T-helper 2 cell treated with Interferon-gamma antibody and Interleukin-4, amounts not matched to agents 5 μg/mL and 100 μg/mL, for 36 hours (primary cell): ENCODE measurements at regions not wholly inside any gene's neighbourhood (a gene's known extent, or its start where the extent isn't known, plus 50 kb on each side); places are given as distances from the start of the nearest gene placed in this dataset.

Experiments used
- DNase-seq: peaks from one replicate; pipeline ENCODE4 v3.0.0; 2021; ENCODE audit warnings: low spot score
- H3K27ac Mint-ChIP-seq: one replicate; pipeline ENCODE4 v1.8.0; 2021; ENCODE audit warnings: mild to moderate bottlenecking, mixed read lengths
- H3K27me3 Mint-ChIP-seq: one replicate; pipeline ENCODE4 v1.8.0; 2021; ENCODE audit warnings: low read depth, mixed read lengths
- H3K36me3 Mint-ChIP-seq: one replicate; pipeline ENCODE4 v1.8.0; 2021; ENCODE audit warnings: low read depth, mixed read lengths
- H3K4me1 Mint-ChIP-seq: one replicate; pipeline ENCODE4 v1.8.0; 2021; ENCODE audit warnings: low read depth, mixed read lengths
- H3K4me3 Mint-ChIP-seq: one replicate; pipeline ENCODE4 v1.8.0; 2022; ENCODE audit warnings: mild to moderate bottlenecking, moderate library complexity, mixed read lengths
- H3K9me3 Mint-ChIP-seq: one replicate; pipeline ENCODE4 v1.8.0; 2021; ENCODE audit warnings: mixed read lengths

DNA sequence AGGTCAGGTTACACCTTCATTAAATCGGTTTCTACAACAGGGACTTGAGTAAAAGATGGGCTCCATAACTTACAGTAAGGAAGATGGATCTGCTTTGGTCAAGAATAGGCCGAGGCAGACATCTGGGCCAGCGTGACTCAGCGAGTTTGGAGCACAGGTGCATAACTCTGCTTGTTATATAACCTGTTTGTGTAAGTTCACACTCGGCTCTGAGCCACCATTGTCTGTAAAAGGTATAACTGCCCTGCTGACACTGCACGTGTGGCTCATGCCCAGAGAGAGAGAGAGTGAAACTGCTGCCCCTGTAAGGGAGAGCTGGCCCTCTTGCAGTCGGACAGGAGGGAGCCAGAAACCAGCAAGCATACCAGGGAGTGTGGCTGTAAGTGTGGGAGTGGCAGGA lies 737.9 kb upstream of the SLC35B3 start:
- H3K27me3 Mint-ChIP-seq: no peaks in the 10 kb centered on the region
- no peaks in the 10 kb centered on the region for H3K36me3 Mint-ChIP-seq
- no peak for DNase-seq
- H3K9me3 Mint-ChIP-seq: peaks cover 7% of the 10 kb centered on the region
- H3K4me3 Mint-ChIP-seq: no peak overlapping the region
- H3K4me1 Mint-ChIP-seq: no peaks in the 10 kb centered on the region
- no peak overlapping the region for H3K27ac Mint-ChIP-seq

DNA sequence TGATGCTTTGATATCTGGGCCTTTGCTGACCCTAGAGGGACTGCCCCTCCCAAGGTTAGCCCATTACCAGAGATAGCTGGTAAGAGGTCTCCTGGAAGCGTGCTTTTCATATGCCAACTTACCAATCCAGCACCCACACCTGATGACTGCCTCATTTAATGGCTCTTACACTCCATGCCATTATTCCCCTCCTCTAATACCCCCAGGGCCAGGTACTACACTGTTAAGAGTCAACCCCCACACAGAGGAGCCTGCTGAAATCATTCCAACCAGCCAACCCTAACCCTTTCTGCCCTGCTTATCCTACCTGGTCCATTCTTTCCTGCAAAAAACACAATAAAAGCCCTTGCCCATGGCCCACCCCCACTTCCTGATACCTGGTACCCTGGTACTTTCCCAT lies 736.8 kb upstream of the SLC35B3 start:
- peaks cover 7% of the 10 kb centered on the region for H3K9me3 Mint-ChIP-seq
- no peak for DNase-seq
- no peaks in the 10 kb centered on the region for H3K36me3 Mint-ChIP-seq
- no peak overlapping the region for H3K4me3 Mint-ChIP-seq
- no peaks in the 10 kb centered on the region for H3K4me1 Mint-ChIP-seq
- no peak overlapping the region for H3K27ac Mint-ChIP-seq
- no peaks in the 10 kb centered on the region for H3K27me3 Mint-ChIP-seq

DNA sequence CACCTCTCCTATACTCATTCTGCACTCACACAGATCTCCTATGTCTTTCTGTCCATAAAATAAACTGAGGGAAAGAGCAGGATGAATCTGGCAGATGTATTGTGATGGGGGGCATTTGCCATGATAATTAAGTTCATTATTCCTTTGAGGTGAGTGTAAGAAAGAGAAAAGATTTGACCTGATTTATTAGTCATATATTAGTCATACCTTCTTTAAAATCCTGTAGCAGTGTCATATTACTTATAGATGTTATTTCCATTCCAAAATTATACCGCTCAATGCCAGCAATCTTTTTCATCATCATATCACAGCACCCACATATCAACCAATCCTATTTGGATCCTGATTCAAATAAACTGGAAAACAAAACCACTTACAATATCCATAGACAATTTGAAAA lies 733.3 kb upstream of the SLC35B3 start:
- Mint-ChIP-seq H3K9me3 (peaks cover 11% of the 10 kb centered on the region), H3K36me3 (no peaks in the 10 kb centered on the region), H3K4me3 (no peak overlapping the region), H3K27ac (no peak overlapping the region), H3K4me1 (no peaks in the 10 kb centered on the region), H3K27me3 (no peaks in the 10 kb centered on the region)
- DNase-seq: no peak

DNA sequence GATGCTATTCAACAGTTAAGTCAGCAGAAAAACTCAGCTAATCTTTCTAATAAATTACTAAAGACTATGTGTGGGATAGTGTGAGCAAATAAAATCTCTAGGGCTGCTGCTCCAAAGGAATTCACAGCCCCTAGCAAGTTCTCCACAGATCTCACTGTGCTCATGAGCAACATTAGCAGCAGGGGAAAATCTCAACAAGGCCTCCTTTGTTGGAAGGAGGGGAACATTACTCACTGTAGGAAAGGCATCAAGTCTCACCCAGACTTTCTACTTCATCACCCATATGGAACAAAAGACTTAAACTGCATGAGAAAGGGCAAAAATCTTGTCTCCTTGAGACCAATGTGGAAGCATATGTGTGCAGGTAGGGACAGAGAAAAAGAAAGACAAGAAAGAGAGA lies 726.4 kb upstream of the SLC35B3 start:
- Mint-ChIP-seq H3K36me3 (no peaks in the 10 kb centered on the region), H3K27me3 (no peaks in the 10 kb centered on the region), H3K4me1 (no peaks in the 10 kb centered on the region), H3K27ac (no peak overlapping the region), H3K4me3 (no peak overlapping the region), H3K9me3 (peaks cover 31% of the 10 kb centered on the region)
- no peak for DNase-seq

DNA sequence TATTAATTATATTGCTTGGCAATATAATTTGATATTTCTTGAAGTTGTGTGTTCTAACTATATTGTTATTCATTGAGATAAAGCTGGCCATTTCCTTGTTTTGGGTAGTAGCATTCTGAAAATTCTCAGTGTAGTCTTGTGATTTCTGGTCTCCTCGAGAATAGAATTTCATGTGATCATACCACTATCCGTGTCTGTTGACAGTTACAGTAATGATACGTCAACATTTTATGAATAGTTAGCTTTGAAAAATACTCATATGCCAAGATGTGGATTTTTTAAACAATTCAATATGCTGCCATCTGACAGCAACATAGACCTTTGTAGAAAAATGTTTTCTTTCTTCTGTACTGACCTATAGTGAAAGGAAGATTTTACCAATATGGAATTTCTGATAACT lies 723.7 kb upstream of the SLC35B3 start:
- Mint-ChIP-seq H3K4me3 (no peak overlapping the region), H3K9me3 (peaks cover 23% of the 10 kb centered on the region), H3K27ac (no peak overlapping the region), H3K4me1 (no peaks in the 10 kb centered on the region), H3K27me3 (no peaks in the 10 kb centered on the region), H3K36me3 (no peaks in the 10 kb centered on the region)
- DNase-seq: no peak

DNA sequence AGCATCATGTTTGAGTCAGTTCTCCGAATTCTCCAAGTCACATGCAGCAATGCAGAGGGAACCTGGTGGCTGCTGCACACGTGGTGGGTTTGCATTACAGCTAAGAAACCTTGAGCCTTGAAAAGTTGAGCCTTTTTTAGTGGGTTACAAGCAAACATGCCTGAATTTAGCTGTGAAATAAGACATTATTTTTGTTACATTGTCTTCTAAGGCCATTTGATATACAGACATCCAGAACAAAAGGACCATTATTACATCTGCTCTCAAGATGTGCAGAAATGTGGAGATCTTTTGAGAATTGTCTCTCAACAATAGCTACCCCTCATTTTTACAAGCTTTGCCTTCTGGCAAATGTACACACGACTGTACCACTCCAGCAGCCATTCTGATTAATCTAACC lies 720.5 kb upstream of the SLC35B3 start:
- Mint-ChIP-seq H3K36me3 (no peaks in the 10 kb centered on the region), H3K27ac (no peak overlapping the region), H3K4me1 (no peaks in the 10 kb centered on the region), H3K27me3 (no peaks in the 10 kb centered on the region), H3K4me3 (no peak overlapping the region), H3K9me3 (peaks cover 7% of the 10 kb centered on the region)
- DNase-seq: no peak

DNA sequence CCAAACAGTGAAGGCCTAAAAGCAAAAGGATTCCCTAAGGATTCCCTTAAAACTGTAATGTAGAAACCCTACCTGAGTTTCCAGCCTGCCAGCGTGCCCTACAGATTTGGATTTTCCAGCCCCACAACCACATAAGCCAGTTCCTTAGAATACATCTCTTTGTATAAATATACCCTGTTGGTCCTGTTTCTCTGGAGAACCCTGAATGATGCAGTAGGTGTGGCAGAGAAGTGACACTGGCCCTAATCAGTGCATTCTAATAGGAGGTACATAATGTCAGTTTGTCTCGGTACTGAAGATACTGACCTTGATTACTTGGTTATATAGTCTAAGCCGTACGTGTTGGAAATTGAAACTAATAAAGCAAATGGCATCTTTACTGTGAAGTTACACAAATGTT lies 707.8 kb upstream of the SLC35B3 start:
- Mint-ChIP-seq H3K4me1 (no peaks in the 10 kb centered on the region), H3K36me3 (no peaks in the 10 kb centered on the region), H3K4me3 (no peak overlapping the region), H3K27ac (no peak overlapping the region), H3K27me3 (no peaks in the 10 kb centered on the region), H3K9me3 (peaks cover 10% of the 10 kb centered on the region)
- DNase-seq: no peak

DNA sequence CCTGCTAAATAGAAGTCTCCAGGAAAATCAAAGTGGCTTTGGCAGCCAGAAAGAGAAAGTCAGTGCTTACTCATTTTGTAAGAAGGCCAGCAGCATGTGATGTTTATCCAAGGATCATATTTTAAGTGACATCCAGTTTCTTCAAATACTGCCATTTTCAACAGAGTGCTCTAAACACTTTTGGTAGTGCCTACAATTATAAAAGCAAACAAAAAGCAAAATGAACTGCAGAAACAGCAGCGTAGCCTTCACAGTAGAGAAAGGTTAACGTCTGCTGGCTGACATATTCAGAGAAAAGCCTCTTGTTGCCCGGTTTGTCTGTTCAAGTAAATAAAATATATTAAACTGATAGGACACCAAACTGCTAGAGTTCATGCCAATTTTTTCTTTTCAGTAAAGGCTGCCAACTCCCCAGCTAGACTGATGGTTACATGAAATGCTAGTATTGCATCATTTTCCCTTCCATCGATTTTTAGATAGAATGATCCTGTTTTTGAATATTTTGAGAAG lies 705.7 kb upstream of the SLC35B3 start:
- no peaks in the 10 kb centered on the region for H3K27me3 Mint-ChIP-seq
- no peaks in the 10 kb centered on the region for H3K36me3 Mint-ChIP-seq
- no peak overlapping the region for H3K27ac Mint-ChIP-seq
- H3K9me3 Mint-ChIP-seq: peaks cover 10% of the 10 kb centered on the region
- DNase-seq: no peak
- H3K4me3 Mint-ChIP-seq: no peak overlapping the region
- H3K4me1 Mint-ChIP-seq: no peaks in the 10 kb centered on the region

DNA sequence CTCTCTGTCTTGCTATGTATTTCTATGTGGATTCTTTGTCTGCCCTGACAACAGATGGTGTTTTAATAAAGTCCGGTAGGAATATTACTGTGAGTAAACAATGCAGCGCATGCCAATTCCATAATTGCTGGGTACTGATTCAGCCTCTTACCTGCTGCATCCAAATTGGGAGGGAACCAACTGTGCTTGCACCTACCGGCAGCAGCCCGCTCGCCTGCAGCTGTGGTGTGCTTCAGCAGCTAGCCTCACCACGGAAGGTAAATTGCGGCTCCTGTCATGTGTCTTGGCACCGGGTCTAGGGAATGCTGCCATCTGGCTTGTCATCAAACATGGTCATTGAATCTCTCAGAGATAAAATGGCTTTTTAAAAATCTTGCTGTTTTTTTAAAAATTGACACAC lies 704.8 kb upstream of the SLC35B3 start:
- Mint-ChIP-seq H3K27me3 (no peaks in the 10 kb centered on the region), H3K27ac (no peak overlapping the region), H3K4me1 (no peaks in the 10 kb centered on the region), H3K36me3 (no peaks in the 10 kb centered on the region), H3K9me3 (peaks cover 10% of the 10 kb centered on the region), H3K4me3 (no peak overlapping the region)
- DNase-seq: no peak

DNA sequence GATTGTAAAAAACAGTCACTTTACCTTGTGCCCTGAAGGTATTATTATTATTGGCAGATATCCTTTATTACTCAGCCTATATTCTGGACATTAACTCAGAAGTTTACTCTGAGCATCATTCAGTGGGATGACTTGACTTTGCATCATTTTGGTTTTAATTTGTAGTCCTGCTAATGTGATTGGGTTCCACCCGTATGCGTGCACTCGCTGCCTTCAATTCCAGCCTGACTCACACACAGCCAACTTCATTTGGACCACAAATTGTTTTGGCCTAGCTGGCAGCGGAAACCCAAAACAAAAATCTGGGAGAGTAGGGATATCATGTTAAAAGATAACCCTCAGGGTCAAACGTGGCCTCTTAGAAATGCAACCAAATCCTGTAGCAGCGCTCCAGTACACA lies 704.4 kb upstream of the SLC35B3 start:
- Mint-ChIP-seq H3K4me1 (no peaks in the 10 kb centered on the region), H3K4me3 (no peak overlapping the region), H3K27ac (no peak overlapping the region), H3K36me3 (no peaks in the 10 kb centered on the region), H3K9me3 (peaks cover 8% of the 10 kb centered on the region), H3K27me3 (no peaks in the 10 kb centered on the region)
- no peak for DNase-seq

DNA sequence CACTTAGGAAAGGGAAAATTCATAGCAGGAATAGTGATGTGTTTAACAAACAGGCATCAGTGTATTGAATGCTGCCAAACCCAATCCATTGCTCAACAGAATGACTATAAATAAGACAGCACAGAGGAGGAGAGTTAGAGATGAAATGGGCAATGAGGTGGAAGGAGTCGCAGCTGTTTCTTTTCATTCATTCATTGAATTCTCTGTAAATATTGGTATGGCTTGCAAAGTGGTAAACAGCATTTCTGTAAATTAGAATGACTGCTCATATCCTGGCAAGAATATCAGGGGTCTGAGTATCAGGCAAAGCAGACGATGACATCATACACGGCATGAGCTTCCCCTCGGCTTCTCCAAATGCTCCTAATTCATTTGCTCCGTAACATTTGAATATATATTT lies 703.6 kb upstream of the SLC35B3 start:
- H3K36me3 Mint-ChIP-seq: no peaks in the 10 kb centered on the region
- H3K4me1 Mint-ChIP-seq: no peaks in the 10 kb centered on the region
- peaks cover 3% of the 10 kb centered on the region for H3K9me3 Mint-ChIP-seq

DNA sequence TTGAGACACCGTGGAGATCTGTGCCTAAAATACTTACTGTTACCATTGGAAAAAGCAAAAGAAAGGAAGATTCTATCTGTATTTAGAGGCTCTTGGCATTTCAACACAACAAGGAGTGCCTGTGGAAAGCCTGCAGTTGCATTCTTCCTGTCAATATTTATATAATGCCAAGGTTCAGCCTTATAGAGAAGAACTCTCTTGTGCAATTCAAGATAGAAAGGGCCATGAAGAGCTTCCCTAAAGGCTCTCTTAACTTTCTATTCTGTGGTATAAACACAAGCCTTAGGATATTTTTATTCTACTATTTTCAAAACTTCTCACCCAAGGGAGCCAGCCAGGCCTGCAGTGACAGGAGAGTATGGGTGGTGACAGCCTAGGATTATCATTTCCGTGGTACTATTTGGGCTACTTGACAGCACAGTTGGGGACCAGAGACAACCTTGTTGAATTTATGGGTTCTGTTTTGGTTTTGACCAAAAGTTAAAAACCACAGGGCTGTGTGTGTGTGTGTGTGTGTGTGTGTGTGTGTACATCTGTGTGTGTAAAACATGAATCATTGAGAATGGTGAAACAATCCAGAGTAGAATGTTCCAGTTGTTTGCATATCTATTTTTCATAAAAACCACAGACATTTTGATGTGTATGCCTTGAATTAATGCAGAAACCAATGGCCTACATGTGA lies 700.9 kb upstream of the SLC35B3 start:
- Mint-ChIP-seq H3K27me3 (no peaks in the 10 kb centered on the region), H3K27ac (no peak overlapping the region)

More for the DNA sequence above, 703.6 kb upstream of the SLC35B3 start:
- DNase-seq: no peak
- Mint-ChIP-seq H3K4me3 (no peak overlapping the region), H3K27me3 (no peaks in the 10 kb centered on the region), H3K27ac (no peak overlapping the region)

DNA sequence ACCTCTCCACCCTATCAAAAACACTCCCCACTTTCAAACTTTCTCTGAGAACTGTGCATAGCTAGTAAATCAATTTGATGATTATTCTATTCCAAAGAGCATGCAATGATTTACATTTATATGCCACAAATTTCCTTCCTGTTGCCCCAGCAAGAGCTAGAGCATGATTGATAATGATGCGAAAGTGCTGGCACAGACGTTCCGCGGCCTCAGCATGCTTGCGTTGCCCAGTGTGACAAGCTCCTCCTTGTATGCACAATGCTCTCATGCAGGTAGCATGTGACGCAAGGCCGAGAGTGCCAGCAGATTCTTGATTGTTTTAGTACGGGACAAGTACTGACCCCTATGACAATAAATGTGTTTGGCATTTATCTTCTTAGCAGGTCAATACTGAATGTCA lies 696.3 kb upstream of the SLC35B3 start:
- DNase-seq: no peak
- H3K27ac Mint-ChIP-seq: no peak overlapping the region
- no peaks in the 10 kb centered on the region for H3K4me1 Mint-ChIP-seq
- no peaks in the 10 kb centered on the region for H3K27me3 Mint-ChIP-seq
- no peaks in the 10 kb centered on the region for H3K36me3 Mint-ChIP-seq
- no peak overlapping the region for H3K4me3 Mint-ChIP-seq
- no peaks in the 10 kb centered on the region for H3K9me3 Mint-ChIP-seq

More for the DNA sequence above, 700.9 kb upstream of the SLC35B3 start:
- no peak for DNase-seq
- Mint-ChIP-seq H3K36me3 (no peaks in the 10 kb centered on the region), H3K4me3 (no peak overlapping the region), H3K9me3 (no peaks in the 10 kb centered on the region), H3K4me1 (no peaks in the 10 kb centered on the region)

DNA sequence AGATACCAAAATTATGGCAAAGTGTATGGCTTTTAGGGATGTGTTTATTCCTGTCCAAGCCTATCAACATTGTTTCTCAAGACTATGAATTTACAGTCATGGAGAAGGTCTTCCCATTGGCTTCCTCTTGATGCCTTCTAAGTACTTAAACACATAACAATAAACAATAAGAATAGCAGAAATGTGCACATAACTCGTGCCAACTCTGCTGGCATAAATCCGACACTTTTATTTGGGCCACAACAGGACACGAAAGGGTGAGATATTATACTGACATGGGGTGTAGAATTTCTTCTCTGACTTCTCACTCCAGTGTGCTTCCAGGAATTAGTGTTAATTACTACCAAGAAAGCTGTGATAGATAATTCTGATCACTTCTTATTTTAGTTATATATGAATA lies 695.9 kb upstream of the SLC35B3 start:
- H3K27ac Mint-ChIP-seq: no peak overlapping the region
- no peaks in the 10 kb centered on the region for H3K4me1 Mint-ChIP-seq
- H3K4me3 Mint-ChIP-seq: no peak overlapping the region
- H3K9me3 Mint-ChIP-seq: no peaks in the 10 kb centered on the region
- H3K27me3 Mint-ChIP-seq: no peaks in the 10 kb centered on the region
- no peaks in the 10 kb centered on the region for H3K36me3 Mint-ChIP-seq
- DNase-seq: no peak

DNA sequence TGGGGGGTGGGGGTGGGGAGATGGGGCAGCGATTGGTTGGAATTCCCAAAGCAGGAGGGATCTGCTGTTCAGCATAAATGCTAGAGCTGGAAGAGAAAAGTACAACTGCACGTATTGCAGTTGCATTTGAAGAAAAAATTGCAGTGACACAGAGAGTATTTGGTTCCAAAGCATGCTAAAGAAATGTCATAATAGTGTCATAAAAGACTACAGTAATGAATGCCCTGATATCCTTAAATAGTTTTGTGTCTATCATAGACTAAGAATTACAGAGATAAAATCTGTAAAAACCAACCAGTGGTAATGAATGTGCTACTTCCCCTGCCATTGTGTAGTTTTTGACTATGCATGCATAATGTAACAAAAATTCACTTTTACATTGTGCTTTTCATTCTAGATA lies 693.6 kb upstream of the SLC35B3 start:
- DNase-seq: no peak
- Mint-ChIP-seq H3K9me3 (no peaks in the 10 kb centered on the region), H3K36me3 (no peaks in the 10 kb centered on the region), H3K27ac (no peak overlapping the region), H3K4me1 (no peaks in the 10 kb centered on the region), H3K4me3 (no peak overlapping the region), H3K27me3 (no peaks in the 10 kb centered on the region)
